SK-N-SH treated with all-trans-retinoic acid at 6 μM for 48 hours (cell line): ENCODE measurements at regions not wholly inside any gene's neighbourhood (a gene's known extent, or its start where the extent isn't known, plus 50 kb on each side); places are given as distances from the start of the nearest gene placed in this dataset.

Experiments
- ARNTL ChIP-seq: fragments of 450-650 bp; formaldehyde crosslinking; IDR thresholded peaks from 2 replicates; pipeline ENCODE4 v1.5.0; 2020; ENCODE audit warnings: low read depth, mild to moderate bottlenecking, moderate library complexity, borderline replicate concordance
- BACH2 ChIP-seq: fragments of 250-450 bp; sonication (Bioruptor Pico); IDR thresholded peaks from 2 replicates; pipeline ENCODE4 v1.9.0; 2021; ENCODE audit warnings: mild to moderate bottlenecking, borderline replicate concordance
- CREB5 ChIP-seq: fragments of 250-450 bp; sonication (Bioruptor Pico); IDR thresholded peaks from 2 replicates; pipeline ENCODE4 v1.5.1; 2020; ENCODE audit warnings: low read depth, mild to moderate bottlenecking, moderate library complexity
- CSDC2 ChIP-seq: fragments of 250-450 bp; sonication (Bioruptor Pico); IDR thresholded peaks from 2 replicates; pipeline ENCODE4 v1.5.0; 2020; ENCODE audit warnings: mild to moderate bottlenecking, moderate library complexity
- ESRRG ChIP-seq: fragments of 250-450 bp; sonication (Bioruptor Pico); IDR thresholded peaks from 2 replicates; pipeline ENCODE4 v1.6.1; 2021; ENCODE audit warnings: mild to moderate bottlenecking
- PATZ1 ChIP-seq: fragments of 250-450 bp; sonication (Bioruptor Pico); IDR thresholded peaks from 2 replicates; pipeline ENCODE4 v1.8.0; 2020; ENCODE audit warnings: mild to moderate bottlenecking, moderate library complexity, borderline replicate concordance
- POU6F1 ChIP-seq: fragments of 250-450 bp; sonication (Bioruptor Pico); IDR thresholded peaks from 2 replicates; pipeline ENCODE4 v1.8.0; 2021; ENCODE audit warnings: low read depth, mild to moderate bottlenecking, moderate library complexity, borderline replicate concordance
- RARB ChIP-seq: fragments of 250-450 bp; sonication (Bioruptor Pico); IDR thresholded peaks from 2 replicates; pipeline ENCODE4 v1.8.0; 2021; ENCODE audit warnings: mild to moderate bottlenecking, moderate library complexity
- TCF4 ChIP-seq: fragments of 250-450 bp; sonication (Bioruptor Pico); IDR thresholded peaks from 2 replicates; pipeline ENCODE4 v1.8.0; 2021; ENCODE audit warnings: mild to moderate bottlenecking, moderate library complexity, borderline replicate concordance
- TOX ChIP-seq: fragments of 250-450 bp; sonication (Bioruptor Pico); IDR thresholded peaks from 2 replicates; pipeline ENCODE4 v1.8.0; 2021; ENCODE audit warnings: mild to moderate bottlenecking, moderate library complexity, borderline replicate concordance
- ZC3H10 ChIP-seq: fragments of 250-450 bp; sonication (Bioruptor Pico); IDR thresholded peaks from 2 replicates; pipeline ENCODE4 v1.5.1; 2021; ENCODE audit warnings: mild to moderate bottlenecking, moderate library complexity
- ZNF8 ChIP-seq: fragments of 450-650 bp; formaldehyde crosslinking; IDR thresholded peaks from 2 replicates; pipeline ENCODE4 v1.5.0; 2020; ENCODE audit warnings: mild to moderate bottlenecking, moderate library complexity

GRCh38 chr5:57770039-57770438, 287.4 kb upstream of the ACTBL2 start:
- TF ChIP-seq ESRRG (CRISPR knock-in tag) (no peak), CREB5 (no peak), BACH2 (CRISPR knock-in tag) (no peak), ARNTL (CRISPR knock-in tag) (no peak), RARB (CRISPR knock-in tag) (no peak), CSDC2 (CRISPR knock-in tag) (no peak), ZNF8 (no peak), TCF4 (CRISPR knock-in tag) (no peak), POU6F1 (CRISPR knock-in tag) (no peak), PATZ1 (CRISPR knock-in tag) (no peak), ZC3H10 (CRISPR knock-in tag) (no peak), TOX (CRISPR knock-in tag) (no peak)
